Ectodermal cell (in vitro differentiated cells): ENCODE measurements at regions not wholly inside any gene's neighbourhood (a gene's known extent, or its start where the extent isn't known, plus 50 kb on each side); places are given as distances from the start of the nearest gene placed in this dataset.

Experiments used
- H3K27ac ChIP-seq: 2 replicates; pipeline ENCODE4 v1.7.0; 2013; ENCODE audit warnings: mild to moderate bottlenecking, low read depth, low read length; ENCODE audit not compliant: insufficient read depth, poor library complexity, severe bottlenecking
- H3K27me3 ChIP-seq: 2 replicates; pipeline ENCODE4 v1.7.0; 2013; ENCODE audit warnings: mild to moderate bottlenecking, low read length; ENCODE audit not compliant: insufficient read depth, control insufficient read depth, poor library complexity, severe bottlenecking
- H3K36me3 ChIP-seq: one replicate; pipeline ENCODE4 v1.7.0; 2013; ENCODE audit warnings: low read length; ENCODE audit not compliant: control insufficient read depth, insufficient read depth
- H3K4me1 ChIP-seq: one replicate; pipeline ENCODE4 v1.7.0; 2013; ENCODE audit warnings: low read length; ENCODE audit not compliant: control insufficient read depth, insufficient read depth
- H3K4me3 ChIP-seq: 2 replicates; pipeline ENCODE4 v1.7.0; 2013; ENCODE audit warnings: low read depth, low read length, control low read depth; ENCODE audit not compliant: insufficient read depth
- H3K9me3 ChIP-seq: 2 replicates; pipeline ENCODE4 v1.7.0; 2013; ENCODE audit warnings: mild to moderate bottlenecking, low read length, moderate library complexity; ENCODE audit not compliant: control insufficient read depth
- WGBS, 2 experiments: methylation state at CpG; one replicate each; pipeline ENCODE4 v1.1.7; 2013; ENCODE audit warnings: missing lambda C conversion rate in 2 of 2; 5-methylcytosine and 5-hydroxymethylcytosine counted together

GRCh38 chr3:25289156-25289555 lies 138.9 kb upstream of the RARB start:
- H3K36me3 ChIP-seq = no peaks in the 10 kb centered on the region
- no peak overlapping the region for H3K27ac ChIP-seq
- H3K4me1 ChIP-seq = peaks cover 34% of the 10 kb centered on the region
- H3K27me3 ChIP-seq = no peaks in the 10 kb centered on the region
- WGBS, 2 experiments = 84 to 89% methylated on average over 1 of the region's 1 CpG
- H3K4me3 ChIP-seq = no peak overlapping the region
- no peaks in the 10 kb centered on the region for H3K9me3 ChIP-seq

GRCh38 chr3:25289663-25290062 lies 138.4 kb upstream of the RARB start:
- H3K36me3 ChIP-seq = no peaks in the 10 kb centered on the region
- no peaks in the 10 kb centered on the region for H3K27me3 ChIP-seq
- 90 to 98% methylated on average over 2 of the region's 2 CpGs for WGBS, 2 experiments
- no peaks in the 10 kb centered on the region for H3K9me3 ChIP-seq
- no peak overlapping the region for H3K27ac ChIP-seq
- H3K4me3 ChIP-seq = no peak overlapping the region
- H3K4me1 ChIP-seq = peaks cover 39% of the 10 kb centered on the region

GRCh38 chr3:25291481-25291905 lies 136.6 kb upstream of the RARB start:
- WGBS, 2 experiments = 13 to 28% methylated on average over 1 to 2 of the region's 2 CpGs
- Histone ChIP-seq H3K27me3 (no peaks in the 10 kb centered on the region), H3K4me1 (peaks cover 45% of the 10 kb centered on the region), H3K4me3 (no peak overlapping the region), H3K36me3 (no peaks in the 10 kb centered on the region), H3K9me3 (no peaks in the 10 kb centered on the region), H3K27ac (peak overlapping the region; percentile 87)

- H3K9me3 ChIP-seq = no peaks in the 10 kb centered on the region
- 75 to 79% methylated on average over 3 of the region's 3 CpGs for WGBS, 2 experiments
- peak overlapping the region; percentile 87 for H3K27ac ChIP-seq
- no peak overlapping the region for H3K4me3 ChIP-seq
- H3K27me3 ChIP-seq = no peaks in the 10 kb centered on the region
- H3K36me3 ChIP-seq = no peaks in the 10 kb centered on the region
- H3K4me1 ChIP-seq = peaks cover 45% of the 10 kb centered on the region
These were observed 136.0 kb upstream of the RARB start for GRCh38 chr3:25292036-25292435.

- H3K9me3 ChIP-seq = no peaks in the 10 kb centered on the region
- H3K27ac ChIP-seq = peak overlapping the region; percentile 87
- no peaks in the 10 kb centered on the region for H3K36me3 ChIP-seq
- H3K4me3 ChIP-seq = no peak overlapping the region
- peaks cover 47% of the 10 kb centered on the region for H3K4me1 ChIP-seq
- no peaks in the 10 kb centered on the region for H3K27me3 ChIP-seq
- WGBS, 2 experiments = 84 to 87% methylated on average over 6 of the region's 6 CpGs
These were observed 135.5 kb upstream of the RARB start for GRCh38 chr3:25292595-25292994.

- H3K27me3 ChIP-seq = no peaks in the 10 kb centered on the region
- no peak overlapping the region for H3K4me3 ChIP-seq
- peaks cover 58% of the 10 kb centered on the region for H3K4me1 ChIP-seq
- H3K27ac ChIP-seq = peak overlapping the region; percentile 53
- H3K9me3 ChIP-seq = no peaks in the 10 kb centered on the region
- WGBS, 2 experiments = 23 to 31% methylated on average over 5 of the region's 5 CpGs
- H3K36me3 ChIP-seq = no peaks in the 10 kb centered on the region
These were observed 134.3 kb upstream of the RARB start for GRCh38 chr3:25293736-25294135.

GRCh38 chr3:25294169-25294805 lies 133.8 kb upstream of the RARB start:
- 90 to 95% methylated on average over 6 of the region's 6 CpGs for WGBS, 2 experiments
- Histone ChIP-seq H3K36me3 (no peaks in the 10 kb centered on the region), H3K9me3 (no peaks in the 10 kb centered on the region), H3K27ac (peak overlapping the region; percentile 53), H3K4me1 (peaks cover 58% of the 10 kb centered on the region), H3K4me3 (no peak overlapping the region), H3K27me3 (no peaks in the 10 kb centered on the region)

GRCh38 chr3:25297667-25298585 lies 130.1 kb upstream of the RARB start:
- WGBS, 2 experiments = 65 to 74% methylated on average over 9 of the region's 9 CpGs
- H3K4me1 ChIP-seq = peaks cover 33% of the 10 kb centered on the region
- H3K9me3 ChIP-seq = no peaks in the 10 kb centered on the region
- no peaks in the 10 kb centered on the region for H3K27me3 ChIP-seq
- H3K4me3 ChIP-seq = no peak overlapping the region
- H3K36me3 ChIP-seq = no peaks in the 10 kb centered on the region
- H3K27ac ChIP-seq = no peak overlapping the region

GRCh38 chr3:25300141-25300540 lies 127.9 kb upstream of the RARB start:
- WGBS, 2 experiments = 100% methylated on average over 1 of the region's 1 CpG
- H3K27ac ChIP-seq = no peak overlapping the region

GRCh38 chr3:25304916-25305315 lies 123.1 kb upstream of the RARB start:
- 72 to 76% methylated on average over 2 of the region's 2 CpGs for WGBS, 2 experiments
- H3K9me3 ChIP-seq = no peaks in the 10 kb centered on the region
- H3K27me3 ChIP-seq = no peaks in the 10 kb centered on the region
- no peaks in the 10 kb centered on the region for H3K36me3 ChIP-seq
- H3K4me3 ChIP-seq = no peak overlapping the region
- no peaks in the 10 kb centered on the region for H3K4me1 ChIP-seq
- H3K27ac ChIP-seq = no peak overlapping the region

More at GRCh38 chr3:25300141-25300540, 127.9 kb upstream of the RARB start:
- Histone ChIP-seq H3K4me3 (no peak overlapping the region), H3K36me3 (no peaks in the 10 kb centered on the region), H3K9me3 (no peaks in the 10 kb centered on the region), H3K27me3 (no peaks in the 10 kb centered on the region), H3K4me1 (peaks cover 14% of the 10 kb centered on the region)
